OCI-LY7 (cell line): ENCODE measurements at regions not wholly inside any gene's neighbourhood (a gene's known extent, or its start where the extent isn't known, plus 50 kb on each side); places are given as distances from the start of the nearest gene placed in this dataset.

Experiments used
- EZH2phosphoT487 ChIP-seq: fragments of 200-600 bp; sonication (generic); IDR thresholded peaks from 2 replicates; pipeline ENCODE4 v1.6.1; 2018; ENCODE audit warnings: low read depth, borderline replicate concordance, mild to moderate bottlenecking, mixed run types, antibody characterized with exemption, low read length, moderate library complexity, mixed read lengths
- TF ChIP-seq, protein P1 (sequence below): fragments of 200-600 bp; sonication (generic); conservative IDR thresholded peaks from 2 replicates; pipeline ENCODE4 v1.5.1; 2014; ENCODE audit warnings: mild to moderate bottlenecking, antibody characterized with exemption, low read length, moderate library complexity, mixed read lengths

DNA sequence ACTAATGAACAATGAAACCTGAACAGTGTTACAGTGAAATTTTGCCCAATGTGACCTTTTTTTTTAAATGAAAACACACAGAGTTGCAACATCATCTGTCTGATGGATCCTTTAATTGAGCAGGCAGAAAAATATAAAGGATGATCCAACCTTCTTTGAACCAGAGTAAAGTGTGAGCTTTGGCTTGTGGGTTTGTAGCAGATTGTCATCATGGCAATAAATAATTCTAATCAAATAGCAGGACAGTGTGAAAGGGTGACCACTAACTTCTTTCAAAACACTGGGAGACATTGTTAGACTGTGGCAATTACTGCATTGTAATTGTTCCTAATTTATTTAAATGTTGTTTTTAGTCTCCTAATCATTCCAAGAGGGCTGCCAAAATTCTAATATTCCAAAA lies 197.2 kb downstream of the CHD9NB start:
- TF ChIP-seq, protein P1, sequence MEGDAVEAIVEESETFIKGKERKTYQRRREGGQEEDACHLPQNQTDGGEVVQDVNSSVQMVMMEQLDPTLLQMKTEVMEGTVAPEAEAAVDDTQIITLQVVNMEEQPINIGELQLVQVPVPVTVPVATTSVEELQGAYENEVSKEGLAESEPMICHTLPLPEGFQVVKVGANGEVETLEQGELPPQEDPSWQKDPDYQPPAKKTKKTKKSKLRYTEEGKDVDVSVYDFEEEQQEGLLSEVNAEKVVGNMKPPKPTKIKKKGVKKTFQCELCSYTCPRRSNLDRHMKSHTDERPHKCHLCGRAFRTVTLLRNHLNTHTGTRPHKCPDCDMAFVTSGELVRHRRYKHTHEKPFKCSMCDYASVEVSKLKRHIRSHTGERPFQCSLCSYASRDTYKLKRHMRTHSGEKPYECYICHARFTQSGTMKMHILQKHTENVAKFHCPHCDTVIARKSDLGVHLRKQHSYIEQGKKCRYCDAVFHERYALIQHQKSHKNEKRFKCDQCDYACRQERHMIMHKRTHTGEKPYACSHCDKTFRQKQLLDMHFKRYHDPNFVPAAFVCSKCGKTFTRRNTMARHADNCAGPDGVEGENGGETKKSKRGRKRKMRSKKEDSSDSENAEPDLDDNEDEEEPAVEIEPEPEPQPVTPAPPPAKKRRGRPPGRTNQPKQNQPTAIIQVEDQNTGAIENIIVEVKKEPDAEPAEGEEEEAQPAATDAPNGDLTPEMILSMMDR: no peak
- TF ChIP-seq EZH2phosphoT487: no peak
